ENCODE measurements at regions not wholly inside any gene's neighbourhood (a gene's known extent, or its start where the extent isn't known, plus 50 kb on each side); places are given as distances from the start of the nearest gene placed in this dataset.
"Not testable (repeated sequence)": the region's sequence is repeated elsewhere in the genome, so short reads cannot be mapped to it uniquely, and the experiment has no call there.

- Mint-ChIP-seq H3K4me1 (ENCODE audit: low read depth) (no peaks in the 10 kb centered on the region), H3K27me3 (peaks cover 2% of the 10 kb centered on the region), H3K4me3 (no peak overlapping the region), H3K9me3 (no peaks in the 10 kb centered on the region), H3K27ac (no peak overlapping the region), H3K36me3 (no peaks in the 10 kb centered on the region)
- CTCF ChIA-PET: no interaction called here
- POLR2A ChIA-PET: no interaction called here
- no peak for DNase-seq
- intact Hi-C loops (cut with micrococcal nuclease): no loop called here
Measured at GRCh38 chr4:24219209-24219608, 329.4 kb upstream of the PPARGC1A start.

- Mint-ChIP-seq H3K4me1 (ENCODE audit: low read depth) (no peaks in the 10 kb centered on the region), H3K27me3 (peaks cover 2% of the 10 kb centered on the region), H3K27ac (no peak overlapping the region), H3K4me3 (no peak overlapping the region), H3K36me3 (no peaks in the 10 kb centered on the region), H3K9me3 (no peaks in the 10 kb centered on the region)
- no peak for DNase-seq
- intact Hi-C loops (cut with micrococcal nuclease): no loop called here
- POLR2A ChIA-PET: no interaction called here
- CTCF ChIA-PET: interaction anchor here (1.0 kb wide), 1 partner anchor 10 kb away, joined by 3 read pairs; no protein-coding TSS in a partner anchor
Measured at GRCh38 chr4:24218566-24218965, 328.7 kb upstream of the PPARGC1A start.

- ChIA-PET CTCF (no interaction called here), POLR2A (no interaction called here)
- Mint-ChIP-seq H3K4me1 (ENCODE audit: low read depth) (no peaks in the 10 kb centered on the region), H3K9me3 (no peaks in the 10 kb centered on the region), H3K27me3 (peaks cover 2% of the 10 kb centered on the region), H3K36me3 (no peaks in the 10 kb centered on the region), H3K27ac (no peak overlapping the region), H3K4me3 (no peak overlapping the region)
- intact Hi-C loops (cut with micrococcal nuclease): no loop called here
- DNase-seq: no peak
Measured at GRCh38 chr4:24214796-24215195, 324.9 kb upstream of the PPARGC1A start.

- intact Hi-C loops (cut with micrococcal nuclease): no loop called here
- H3K9me3 Mint-ChIP-seq: no peaks in the 10 kb centered on the region
- POLR2A ChIA-PET: no interaction called here
- peaks cover 2% of the 10 kb centered on the region for H3K27me3 Mint-ChIP-seq
- no peak for DNase-seq
- H3K36me3 Mint-ChIP-seq: no peaks in the 10 kb centered on the region
- CTCF ChIA-PET: no interaction called here
- no peak overlapping the region for H3K4me3 Mint-ChIP-seq
- no peaks in the 10 kb centered on the region for H3K4me1 Mint-ChIP-seq (ENCODE audit: low read depth)
- no peak overlapping the region for H3K27ac Mint-ChIP-seq
Measured at GRCh38 chr4:24213961-24214360, 324.1 kb upstream of the PPARGC1A start.

- no peaks in the 10 kb centered on the region for H3K9me3 Mint-ChIP-seq
- H3K27me3 Mint-ChIP-seq: peaks cover 2% of the 10 kb centered on the region
- intact Hi-C loops (cut with micrococcal nuclease): no loop called here
- DNase-seq: no peak
- no peaks in the 10 kb centered on the region for H3K4me1 Mint-ChIP-seq (ENCODE audit: low read depth)
- POLR2A ChIA-PET: no interaction called here
- no peaks in the 10 kb centered on the region for H3K36me3 Mint-ChIP-seq
- CTCF ChIA-PET: no interaction called here
- H3K4me3 Mint-ChIP-seq: no peak overlapping the region
- H3K27ac Mint-ChIP-seq: no peak overlapping the region
Measured at GRCh38 chr4:24212642-24213041, 322.8 kb upstream of the PPARGC1A start.

- no peak overlapping the region for H3K4me3 Mint-ChIP-seq
- no peak for DNase-seq
- intact Hi-C loops (cut with micrococcal nuclease): no loop called here
- H3K9me3 Mint-ChIP-seq: no peaks in the 10 kb centered on the region
- H3K27me3 Mint-ChIP-seq: no peaks in the 10 kb centered on the region
- no peaks in the 10 kb centered on the region for H3K4me1 Mint-ChIP-seq (ENCODE audit: low read depth)
- no peaks in the 10 kb centered on the region for H3K36me3 Mint-ChIP-seq
- CTCF ChIA-PET: no interaction called here
- POLR2A ChIA-PET: no interaction called here
- H3K27ac Mint-ChIP-seq: no peak overlapping the region
Measured at GRCh38 chr4:24211856-24212255, 322.0 kb upstream of the PPARGC1A start.

GRCh38 chr4:24210332-24210902 is 320.6 kb upstream of the PPARGC1A start:
- H3K27ac Mint-ChIP-seq: no peak overlapping the region
- H3K9me3 Mint-ChIP-seq: no peaks in the 10 kb centered on the region
- intact Hi-C loops (cut with micrococcal nuclease): no loop called here

GRCh38 chr4:24209906-24210305 is 320.1 kb upstream of the PPARGC1A start:
- DNase-seq: no peak
- Mint-ChIP-seq H3K36me3 (no peaks in the 10 kb centered on the region), H3K9me3 (no peaks in the 10 kb centered on the region), H3K27ac (no peak overlapping the region), H3K27me3 (no peaks in the 10 kb centered on the region), H3K4me1 (ENCODE audit: low read depth) (no peaks in the 10 kb centered on the region), H3K4me3 (no peak overlapping the region)
- POLR2A ChIA-PET: no interaction called here
- intact Hi-C loops (cut with micrococcal nuclease): no loop called here
- CTCF ChIA-PET: interaction anchor here (0.6 kb wide), 1 partner anchor 54 kb away, joined by 3 read pairs; no protein-coding TSS in a partner anchor

More at GRCh38 chr4:24210332-24210902, 320.6 kb upstream of the PPARGC1A start:
- Mint-ChIP-seq H3K4me1 (ENCODE audit: low read depth) (no peaks in the 10 kb centered on the region), H3K36me3 (no peaks in the 10 kb centered on the region), H3K27me3 (no peaks in the 10 kb centered on the region), H3K4me3 (no peak overlapping the region)
- DNase-seq: no peak
- ChIA-PET POLR2A (no interaction called here), CTCF (interaction anchor here (0.6 kb wide), 1 partner anchor 54 kb away, joined by 3 read pairs; no protein-coding TSS in a partner anchor)

GRCh38 chr4:24209131-24209530 is 319.3 kb upstream of the PPARGC1A start:
- Mint-ChIP-seq H3K27me3 (no peaks in the 10 kb centered on the region), H3K4me1 (ENCODE audit: low read depth) (no peaks in the 10 kb centered on the region), H3K9me3 (no peaks in the 10 kb centered on the region), H3K36me3 (no peaks in the 10 kb centered on the region), H3K27ac (no peak overlapping the region), H3K4me3 (no peak overlapping the region)
- intact Hi-C loops (cut with micrococcal nuclease): no loop called here
- no peak for DNase-seq
- CTCF ChIA-PET: no interaction called here
- POLR2A ChIA-PET: interaction anchor here (0.6 kb wide), 1 partner anchor 536 kb away, joined by 3 read pairs; no protein-coding TSS in a partner anchor

GRCh38 chr4:24208691-24209090 is 318.8 kb upstream of the PPARGC1A start:
- Mint-ChIP-seq H3K4me1 (ENCODE audit: low read depth) (no peaks in the 10 kb centered on the region), H3K27ac (no peak overlapping the region), H3K27me3 (no peaks in the 10 kb centered on the region), H3K4me3 (no peak overlapping the region), H3K9me3 (no peaks in the 10 kb centered on the region), H3K36me3 (no peaks in the 10 kb centered on the region)
- ChIA-PET POLR2A (interaction anchor here (0.6 kb wide), 1 partner anchor 536 kb away, joined by 3 read pairs; no protein-coding TSS in a partner anchor), CTCF (interaction anchor here (0.6 kb wide), 1 partner anchor 9 kb away, joined by 3 read pairs; no protein-coding TSS in a partner anchor)
- intact Hi-C loops (cut with micrococcal nuclease): no loop called here
- no peak for DNase-seq

GRCh38 chr4:24204708-24205107 is 314.9 kb upstream of the PPARGC1A start:
- POLR2A ChIA-PET; H3K4me3 Mint-ChIP-seq; H3K9me3 Mint-ChIP-seq; intact Hi-C loops (cut with micrococcal nuclease); H3K27ac Mint-ChIP-seq; H3K27me3 Mint-ChIP-seq; CTCF ChIA-PET; H3K36me3 Mint-ChIP-seq; H3K4me1 Mint-ChIP-seq (ENCODE audit: low read depth); DNase-seq: not testable (repeated sequence)

GRCh38 chr4:24203926-24204325 is 314.1 kb upstream of the PPARGC1A start:
- no peaks in the 10 kb centered on the region for H3K27me3 Mint-ChIP-seq
- no peaks in the 10 kb centered on the region for H3K9me3 Mint-ChIP-seq
- no peaks in the 10 kb centered on the region for H3K36me3 Mint-ChIP-seq
- no peak overlapping the region for H3K4me3 Mint-ChIP-seq
- DNase-seq: no peak
- intact Hi-C loops (cut with micrococcal nuclease): no loop called here
- no peaks in the 10 kb centered on the region for H3K4me1 Mint-ChIP-seq (ENCODE audit: low read depth)
- CTCF ChIA-PET: no interaction called here
- POLR2A ChIA-PET: no interaction called here
- H3K27ac Mint-ChIP-seq: no peak overlapping the region

GRCh38 chr4:24202579-24202978 is 312.7 kb upstream of the PPARGC1A start:
- no peak overlapping the region for H3K27ac Mint-ChIP-seq
- H3K36me3 Mint-ChIP-seq: no peaks in the 10 kb centered on the region
- no peak for DNase-seq
- H3K4me3 Mint-ChIP-seq: no peak overlapping the region
- POLR2A ChIA-PET: interaction anchor here (0.5 kb wide), 1 partner anchor 14 kb away, joined by 3 read pairs; no protein-coding TSS in a partner anchor
- H3K9me3 Mint-ChIP-seq: no peaks in the 10 kb centered on the region
- no peaks in the 10 kb centered on the region for H3K4me1 Mint-ChIP-seq (ENCODE audit: low read depth)
- CTCF ChIA-PET: no interaction called here
- intact Hi-C loops (cut with micrococcal nuclease): no loop called here
- H3K27me3 Mint-ChIP-seq: no peaks in the 10 kb centered on the region

Data from activated CD4-positive, alpha-beta memory T cell treated with anti-CD3 and anti-CD28 coated beads for 36 hours (primary cell).